ENCODE measurements at regions not wholly inside any gene's neighbourhood (a gene's known extent, or its start where the extent isn't known, plus 50 kb on each side); places are given as distances from the start of the nearest gene placed in this dataset.
"Not testable (repeated sequence)": the region's sequence is repeated elsewhere in the genome, so short reads cannot be mapped to it uniquely, and the experiment has no call there.

DNA sequence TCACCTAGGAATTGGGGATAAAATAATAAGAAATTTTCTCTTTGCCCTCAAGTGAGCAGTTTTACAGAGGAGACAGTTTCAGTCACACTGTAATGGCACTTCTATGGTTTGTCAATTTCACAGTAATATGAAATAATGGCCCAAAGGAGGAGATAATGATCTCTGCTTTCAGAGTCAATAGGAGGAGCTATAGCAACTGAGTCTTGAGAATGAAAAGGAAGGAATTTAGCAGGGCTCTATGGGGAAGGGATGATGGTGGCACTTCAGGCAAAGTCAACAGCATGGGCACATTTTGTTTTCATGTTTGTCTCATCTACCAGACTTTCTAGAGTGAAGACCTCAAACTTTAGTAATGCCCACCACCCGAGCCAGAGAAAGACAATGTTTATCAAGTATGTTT lies 138.3 kb upstream of the HMGN3 start:
- WGBS, 2 experiments (ENCODE audit: insufficient coverage in 1 of 2, insufficient read length in 1 of 2) = 96 to 100% methylated on average over 1 of the region's 1 CpG
- H3K4me3 Mint-ChIP-seq = no peak overlapping the region

DNA sequence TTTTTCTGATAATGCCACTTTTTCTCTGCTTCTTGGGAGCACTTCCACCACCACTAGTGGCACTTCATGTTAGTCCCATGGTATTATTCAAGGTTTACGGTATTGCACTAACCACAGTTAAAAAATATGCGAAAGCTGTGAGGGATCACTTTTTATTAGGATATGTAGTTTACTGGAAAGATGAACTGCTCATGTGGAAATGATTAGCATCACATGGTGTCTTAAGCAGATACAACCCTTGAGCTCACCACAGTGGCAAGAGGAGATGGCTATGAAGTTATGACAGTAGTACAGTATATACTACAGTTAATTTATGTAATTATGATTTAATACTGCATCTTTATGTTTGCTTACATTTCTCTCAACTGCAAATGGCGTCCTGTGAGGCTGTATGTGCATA lies 134.5 kb upstream of the HMGN3 start:
- Mint-ChIP-seq H3K27ac (no peak overlapping the region), H3K36me3 (ENCODE audit: low read depth) (no peaks in the 10 kb centered on the region), H3K4me1 (peaks cover 14% of the 10 kb centered on the region), H3K4me3 (no peak overlapping the region), H3K9me3 (peaks cover 67% of the 10 kb centered on the region), H3K27me3 (ENCODE audit: insufficient read depth) (no peaks in the 10 kb centered on the region)
- no peaks in the 10 kb centered on the region for H3K27me3 ChIP-seq (ENCODE audit: control insufficient read depth, insufficient read depth, low read length, poor library complexity, severe bottlenecking)
- no peak overlapping the region for H3K27ac ChIP-seq (ENCODE audit: low read depth, low read length)
- H3K4me3 ChIP-seq (ENCODE audit: low read length) = no peak overlapping the region
- no peak for DNase-seq
- no peak overlapping the region for H3K9ac ChIP-seq (ENCODE audit: extremely low read depth, low read length, poor library complexity, severe bottlenecking)
- H3K9me3 ChIP-seq (ENCODE audit: control insufficient read depth, low read length) = peaks cover 29% of the 10 kb centered on the region
- no peaks in the 10 kb centered on the region for H3K36me3 ChIP-seq (ENCODE audit: control insufficient read depth, insufficient read depth, low read length)
- TF ChIP-seq, protein P1, sequence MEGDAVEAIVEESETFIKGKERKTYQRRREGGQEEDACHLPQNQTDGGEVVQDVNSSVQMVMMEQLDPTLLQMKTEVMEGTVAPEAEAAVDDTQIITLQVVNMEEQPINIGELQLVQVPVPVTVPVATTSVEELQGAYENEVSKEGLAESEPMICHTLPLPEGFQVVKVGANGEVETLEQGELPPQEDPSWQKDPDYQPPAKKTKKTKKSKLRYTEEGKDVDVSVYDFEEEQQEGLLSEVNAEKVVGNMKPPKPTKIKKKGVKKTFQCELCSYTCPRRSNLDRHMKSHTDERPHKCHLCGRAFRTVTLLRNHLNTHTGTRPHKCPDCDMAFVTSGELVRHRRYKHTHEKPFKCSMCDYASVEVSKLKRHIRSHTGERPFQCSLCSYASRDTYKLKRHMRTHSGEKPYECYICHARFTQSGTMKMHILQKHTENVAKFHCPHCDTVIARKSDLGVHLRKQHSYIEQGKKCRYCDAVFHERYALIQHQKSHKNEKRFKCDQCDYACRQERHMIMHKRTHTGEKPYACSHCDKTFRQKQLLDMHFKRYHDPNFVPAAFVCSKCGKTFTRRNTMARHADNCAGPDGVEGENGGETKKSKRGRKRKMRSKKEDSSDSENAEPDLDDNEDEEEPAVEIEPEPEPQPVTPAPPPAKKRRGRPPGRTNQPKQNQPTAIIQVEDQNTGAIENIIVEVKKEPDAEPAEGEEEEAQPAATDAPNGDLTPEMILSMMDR (conservative IDR thresholded peaks at IDR 0.05) = no peak
- 92 to 100% methylated on average over 2 to 3 of the region's 3 CpGs for WGBS, 2 experiments (ENCODE audit: insufficient coverage in 1 of 2, insufficient read length in 1 of 2)
- H3K4me1 ChIP-seq (ENCODE audit: control insufficient read depth, insufficient read depth, low read length) = peaks cover 5% of the 10 kb centered on the region

More for the DNA sequence above, 138.3 kb upstream of the HMGN3 start:
- no peak overlapping the region for H3K27ac ChIP-seq (ENCODE audit: low read depth, low read length)
- Mint-ChIP-seq H3K9me3 (peaks cover 33% of the 10 kb centered on the region), H3K4me1 (peaks cover 18% of the 10 kb centered on the region), H3K27me3 (ENCODE audit: insufficient read depth) (no peaks in the 10 kb centered on the region), H3K36me3 (ENCODE audit: low read depth) (no peaks in the 10 kb centered on the region), H3K27ac (peak overlapping the region; percentile 20)
- no peaks in the 10 kb centered on the region for H3K27me3 ChIP-seq (ENCODE audit: control insufficient read depth, insufficient read depth, low read length, poor library complexity, severe bottlenecking)
- DNase-seq = no peak
- H3K9me3 ChIP-seq (ENCODE audit: control insufficient read depth, low read length) = peaks cover 29% of the 10 kb centered on the region
- H3K4me1 ChIP-seq (ENCODE audit: control insufficient read depth, insufficient read depth, low read length) = peaks cover 5% of the 10 kb centered on the region
- H3K36me3 ChIP-seq (ENCODE audit: control insufficient read depth, insufficient read depth, low read length) = no peaks in the 10 kb centered on the region
- no peak overlapping the region for H3K9ac ChIP-seq (ENCODE audit: extremely low read depth, low read length, poor library complexity, severe bottlenecking)
- TF ChIP-seq, protein P1 (conservative IDR thresholded peaks at IDR 0.05) = no peak
- H3K4me3 ChIP-seq (ENCODE audit: low read length) = no peak overlapping the region

DNA sequence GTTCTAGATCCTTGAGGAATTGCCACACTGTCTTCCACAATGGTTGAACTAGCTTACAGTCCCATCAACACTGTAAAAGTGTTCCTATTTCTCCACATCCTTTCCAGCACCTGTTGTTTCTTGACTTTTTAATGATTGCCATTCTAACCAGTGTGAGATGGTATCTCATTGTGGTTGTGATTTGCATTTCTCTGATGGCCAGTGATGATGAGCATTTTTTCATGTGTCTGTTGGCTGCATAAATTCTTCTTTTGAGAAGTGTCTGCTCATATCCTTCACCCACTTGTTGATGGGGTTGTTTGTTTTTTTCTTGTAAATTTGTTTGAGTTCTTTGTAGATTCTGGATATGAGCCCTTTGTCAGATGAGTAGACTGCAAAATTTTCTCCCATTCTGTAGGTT lies 129.0 kb upstream of the HMGN3 start:
- H3K27me3 Mint-ChIP-seq (ENCODE audit: insufficient read depth); H3K4me3 ChIP-seq (ENCODE audit: low read length); H3K4me1 ChIP-seq (ENCODE audit: control insufficient read depth, insufficient read depth, low read length); H3K27ac Mint-ChIP-seq; DNase-seq; H3K9me3 ChIP-seq (ENCODE audit: control insufficient read depth, low read length); H3K4me3 Mint-ChIP-seq; H3K4me1 Mint-ChIP-seq; H3K9ac ChIP-seq (ENCODE audit: extremely low read depth, low read length, poor library complexity, severe bottlenecking); H3K27me3 ChIP-seq (ENCODE audit: control insufficient read depth, insufficient read depth, low read length, poor library complexity, severe bottlenecking); H3K27ac ChIP-seq (ENCODE audit: low read depth, low read length); H3K36me3 Mint-ChIP-seq (ENCODE audit: low read depth); H3K36me3 ChIP-seq (ENCODE audit: control insufficient read depth, insufficient read depth, low read length): not testable (repeated sequence)
- H3K9me3 Mint-ChIP-seq = peaks cover 61% of the 10 kb centered on the region

DNA sequence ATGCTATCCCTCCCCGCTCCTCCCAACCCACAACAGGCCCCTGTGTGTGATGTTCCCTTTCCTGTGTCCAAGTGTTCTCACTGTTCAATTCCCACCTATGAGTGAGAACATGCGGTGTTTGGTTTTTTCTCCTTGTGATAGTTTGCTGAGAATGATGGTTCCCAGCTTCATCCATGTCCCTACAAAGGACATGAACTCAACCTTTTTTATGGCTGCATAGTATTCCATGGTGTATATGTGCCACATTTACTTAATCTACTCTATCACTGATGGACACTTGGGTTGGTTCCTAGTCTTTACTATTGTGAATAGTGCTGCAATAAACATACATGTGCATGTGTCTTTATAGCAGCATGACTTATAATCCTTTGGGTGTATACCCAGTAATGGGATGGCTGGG lies 126.6 kb upstream of the HMGN3 start:
- not testable (repeated sequence) for H3K27ac Mint-ChIP-seq; H3K9ac ChIP-seq (ENCODE audit: extremely low read depth, low read length, poor library complexity, severe bottlenecking); H3K36me3 ChIP-seq (ENCODE audit: control insufficient read depth, insufficient read depth, low read length); H3K9me3 ChIP-seq (ENCODE audit: control insufficient read depth, low read length); DNase-seq; H3K27ac ChIP-seq (ENCODE audit: low read depth, low read length); H3K27me3 ChIP-seq (ENCODE audit: control insufficient read depth, insufficient read depth, low read length, poor library complexity, severe bottlenecking); H3K36me3 Mint-ChIP-seq (ENCODE audit: low read depth); H3K4me1 Mint-ChIP-seq; H3K4me3 Mint-ChIP-seq; H3K4me1 ChIP-seq (ENCODE audit: control insufficient read depth, insufficient read depth, low read length); H3K27me3 Mint-ChIP-seq (ENCODE audit: insufficient read depth); H3K4me3 ChIP-seq (ENCODE audit: low read length)
- 98% methylated on average over 2 of the region's 2 CpGs; no CpG with 5 or more reads in 1 of the 2 experiments for WGBS, 2 experiments (ENCODE audit: insufficient coverage in 1 of 2, insufficient read length in 1 of 2)
- H3K9me3 Mint-ChIP-seq = peaks cover 37% of the 10 kb centered on the region

Data from endodermal cell (in vitro differentiated cells).